Keratinocyte (primary cell): ENCODE measurements at regions not wholly inside any gene's neighbourhood (a gene's known extent, or its start where the extent isn't known, plus 50 kb on each side); places are given as distances from the start of the nearest gene placed in this dataset.

Source experiments
- DNase-seq: peaks from one replicate; pipeline ENCODE4 v3.0.0-alpha.2; 2011; ENCODE audit warnings: low read depth, missing footprints, low spot score
- FAIRE-seq: peaks from 2 replicates; lab custom pipeline; 2011; peaks lifted over from hg19 to GRCh38; lab: Jason Lieb, UNC
- H2AFZ ChIP-seq: 2 replicates; pipeline ENCODE4 v1.6.0; 2012; ENCODE audit warnings: low read length, control low read depth, inconsistent platforms; ENCODE audit not compliant: control insufficient read depth
- H3K27ac ChIP-seq: 2 replicates; pipeline ENCODE4 v1.5.1; 2011; ENCODE audit warnings: low read length; ENCODE audit not compliant: control insufficient read depth, insufficient read depth
- H3K27me3 ChIP-seq: 3 replicates; pipeline ENCODE4 v1.6.0; 2011; ENCODE audit warnings: low read length; ENCODE audit not compliant: control insufficient read depth, insufficient read depth; ENCODE audit errors: extremely low read depth
- H3K36me3 ChIP-seq, 2 experiments: 2 replicates in 1 of 2; 3 replicates in 1 of 2; pipeline ENCODE4 v1.5.1; 2011; ENCODE audit warnings: low read length in 2 of 2, mild to moderate bottlenecking in 1 of 2; ENCODE audit not compliant: control insufficient read depth in 2 of 2, insufficient read depth in 2 of 2; ENCODE audit errors: extremely low read depth in 1 of 2
- H3K4me1 ChIP-seq: 3 replicates; pipeline ENCODE4 v1.5.1; 2011; ENCODE audit warnings: low read length; ENCODE audit not compliant: control insufficient read depth, insufficient read depth; ENCODE audit errors: extremely low read depth
- H3K4me2 ChIP-seq: 3 replicates; pipeline ENCODE4 v1.6.0; 2011; ENCODE audit warnings: low read depth, low read length; ENCODE audit not compliant: control insufficient read depth, insufficient read depth; ENCODE audit errors: extremely low read depth
- H3K4me3 ChIP-seq, 3 experiments: fragments of 200-600 bp in 1 of 3; sonication (generic) in 1 of 3; 2 replicates in 2 of 3; 3 replicates in 1 of 3; pipeline ENCODE4 v1.5.1; 2011 to 2016; ENCODE audit warnings: low read length in 3 of 3, mild to moderate bottlenecking in 3 of 3, control low read depth in 2 of 3, inconsistent platforms in 1 of 3, low read depth in 1 of 3, mixed read lengths in 1 of 3, mixed run types in 1 of 3, moderate library complexity in 1 of 3; ENCODE audit not compliant: control insufficient read depth in 2 of 3, insufficient read depth in 2 of 3; ENCODE audit errors: extremely low read depth in 1 of 3
- H3K79me2 ChIP-seq: 2 replicates; pipeline ENCODE4 v1.6.0; 2012; ENCODE audit warnings: low read length; ENCODE audit not compliant: control insufficient read depth, insufficient read depth
- H3K9ac ChIP-seq: 3 replicates; pipeline ENCODE4 v1.6.0; 2011; ENCODE audit warnings: low read length; ENCODE audit not compliant: control insufficient read depth, insufficient read depth; ENCODE audit errors: extremely low read depth
- H3K9me1 ChIP-seq: 3 replicates; pipeline ENCODE4 v1.6.0; 2011; ENCODE audit warnings: low read length; ENCODE audit not compliant: control insufficient read depth, insufficient read depth; ENCODE audit errors: extremely low read depth
- H3K9me3 ChIP-seq: 2 replicates; pipeline ENCODE4 v1.5.1; 2012; ENCODE audit warnings: low read depth, low read length; ENCODE audit not compliant: control insufficient read depth
- H4K20me1 ChIP-seq: 3 replicates; pipeline ENCODE4 v1.6.0; 2011; ENCODE audit warnings: low read length; ENCODE audit not compliant: control insufficient read depth, insufficient read depth; ENCODE audit errors: extremely low read depth
- EZH2 ChIP-seq: IDR thresholded peaks from one replicate; pipeline ENCODE4 v1.6.1; 2012; ENCODE audit warnings: inconsistent platforms, mild to moderate bottlenecking, low read length, moderate library complexity
- dilution Hi-C: fragments of 300-500 bp; cut with MboI; formaldehyde crosslinking; loops from one replicate; pipeline ENCODE4 v1.7.0; 2020; ENCODE audit warnings: low sequenced_read_pairs; ENCODE audit not compliant: extremely low pct_ligation_motif_present
- TF ChIP-seq, protein P1 (sequence below), 3 experiments: IDR thresholded peaks in 1 of 3; conservative IDR thresholded peaks in 1 of 3; optimal IDR thresholded peaks in 1 of 3; 2 replicates in 2 of 3; 3 replicates in 1 of 3; pipeline versions ENCODE3 to v1.5.1; 2011; ENCODE audit warnings: low read length in 3 of 3, mild to moderate bottlenecking in 3 of 3, moderate library complexity in 2 of 3, control low read depth in 1 of 3, inconsistent platforms in 1 of 3; ENCODE audit not compliant: insufficient read depth in 2 of 3; ENCODE audit errors: extremely low read depth in 1 of 3

DNA sequence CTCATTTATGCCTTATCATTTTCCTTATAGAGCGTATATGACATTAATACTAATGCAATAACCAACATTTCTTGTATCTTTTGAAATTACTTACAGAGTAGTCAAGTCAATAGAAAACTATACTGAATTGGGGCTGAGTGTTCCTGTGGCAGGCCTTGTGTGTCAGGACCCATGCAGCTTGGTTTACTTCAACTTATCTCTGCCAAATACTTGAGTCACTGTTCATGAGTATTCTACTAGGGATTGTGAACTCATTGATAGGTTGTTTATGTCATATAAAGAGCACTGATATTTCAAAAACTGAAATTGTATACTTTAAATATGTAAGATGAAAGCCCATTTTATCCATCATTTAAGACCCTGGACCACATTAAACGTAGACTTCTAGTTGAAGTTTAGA lies 688.6 kb upstream of the SLITRK1 start:
- H3K27me3 ChIP-seq: no peaks in the 10 kb centered on the region
- TF ChIP-seq, protein P1, sequence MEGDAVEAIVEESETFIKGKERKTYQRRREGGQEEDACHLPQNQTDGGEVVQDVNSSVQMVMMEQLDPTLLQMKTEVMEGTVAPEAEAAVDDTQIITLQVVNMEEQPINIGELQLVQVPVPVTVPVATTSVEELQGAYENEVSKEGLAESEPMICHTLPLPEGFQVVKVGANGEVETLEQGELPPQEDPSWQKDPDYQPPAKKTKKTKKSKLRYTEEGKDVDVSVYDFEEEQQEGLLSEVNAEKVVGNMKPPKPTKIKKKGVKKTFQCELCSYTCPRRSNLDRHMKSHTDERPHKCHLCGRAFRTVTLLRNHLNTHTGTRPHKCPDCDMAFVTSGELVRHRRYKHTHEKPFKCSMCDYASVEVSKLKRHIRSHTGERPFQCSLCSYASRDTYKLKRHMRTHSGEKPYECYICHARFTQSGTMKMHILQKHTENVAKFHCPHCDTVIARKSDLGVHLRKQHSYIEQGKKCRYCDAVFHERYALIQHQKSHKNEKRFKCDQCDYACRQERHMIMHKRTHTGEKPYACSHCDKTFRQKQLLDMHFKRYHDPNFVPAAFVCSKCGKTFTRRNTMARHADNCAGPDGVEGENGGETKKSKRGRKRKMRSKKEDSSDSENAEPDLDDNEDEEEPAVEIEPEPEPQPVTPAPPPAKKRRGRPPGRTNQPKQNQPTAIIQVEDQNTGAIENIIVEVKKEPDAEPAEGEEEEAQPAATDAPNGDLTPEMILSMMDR (optimal IDR thresholded peaks at IDR 0.05 in 1 of 3, IDR thresholded peaks at IDR 0.05 in 1 of 3, conservative IDR thresholded peaks at IDR 0.05 in 1 of 3; ENCODE audit: extremely low read depth in 1 of 3, insufficient read depth in 2 of 3, low read length in 3 of 3): no peak
- no peak for TF ChIP-seq EZH2
- FAIRE-seq: no peak
- no peaks in the 10 kb centered on the region for H3K9me3 ChIP-seq
- H3K4me1 ChIP-seq: no peaks in the 10 kb centered on the region
- DNase-seq: no peak
- H3K4me3 ChIP-seq: no peak overlapping the region
- H4K20me1 ChIP-seq: no peaks in the 10 kb centered on the region
- H3K79me2 ChIP-seq: no peaks in the 10 kb centered on the region
- dilution Hi-C loops: no loop called here
- no peaks in the 10 kb centered on the region for H3K9me1 ChIP-seq
- H3K4me2 ChIP-seq: no peak overlapping the region
- H2AFZ ChIP-seq: no peak overlapping the region
- H3K36me3 ChIP-seq: no peaks in the 10 kb centered on the region
- H3K27ac ChIP-seq: no peak overlapping the region
- no peak overlapping the region for H3K9ac ChIP-seq

DNA sequence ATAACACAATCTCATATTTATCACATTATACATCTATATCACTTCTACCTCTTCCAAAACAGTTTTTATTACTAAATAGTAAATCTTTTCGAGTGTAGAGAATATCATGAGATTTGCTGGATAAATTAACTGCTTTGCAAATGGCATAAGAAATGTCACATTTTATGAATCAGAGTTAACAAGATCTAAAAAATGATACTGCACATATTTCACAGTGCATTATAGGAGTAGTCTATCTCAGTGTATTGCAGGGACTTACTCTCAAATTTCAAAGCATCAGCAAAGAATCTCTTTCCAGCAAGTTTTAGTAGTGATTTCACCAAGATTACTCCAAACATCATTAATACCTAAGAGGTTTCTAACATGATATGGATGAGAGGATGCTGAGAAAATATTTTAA lies 687.1 kb upstream of the SLITRK1 start:
- TF ChIP-seq, protein P1 (optimal IDR thresholded peaks at IDR 0.05 in 1 of 3, IDR thresholded peaks at IDR 0.05 in 1 of 3, conservative IDR thresholded peaks at IDR 0.05 in 1 of 3; ENCODE audit: extremely low read depth in 1 of 3, insufficient read depth in 2 of 3, low read length in 3 of 3): no peak
- no peak for TF ChIP-seq EZH2
- H3K4me3 ChIP-seq: no peak overlapping the region
- H3K27ac ChIP-seq: no peak overlapping the region
- H3K9me3 ChIP-seq: no peaks in the 10 kb centered on the region
- DNase-seq: no peak
- no peaks in the 10 kb centered on the region for H3K36me3 ChIP-seq
- no peak for FAIRE-seq
- no peaks in the 10 kb centered on the region for H3K27me3 ChIP-seq
- dilution Hi-C loops: no loop called here
- no peaks in the 10 kb centered on the region for H3K9me1 ChIP-seq
- no peaks in the 10 kb centered on the region for H3K79me2 ChIP-seq
- no peak overlapping the region for H3K4me2 ChIP-seq
- H4K20me1 ChIP-seq: no peaks in the 10 kb centered on the region
- no peak overlapping the region for H2AFZ ChIP-seq
- no peak overlapping the region for H3K9ac ChIP-seq
- no peaks in the 10 kb centered on the region for H3K4me1 ChIP-seq
